Astrocyte of the hippocampus (primary cell): ENCODE measurements at regions not wholly inside any gene's neighbourhood (a gene's known extent, or its start where the extent isn't known, plus 50 kb on each side); places are given as distances from the start of the nearest gene placed in this dataset.
A peak's percentile ranks its signal among the peaks of the same experiment; 100 is the strongest.
"Not testable (repeated sequence)": the region's sequence is repeated elsewhere in the genome, so short reads cannot be mapped to it uniquely, and the experiment has no call there.

Experiments
- DNase-seq: peaks from one replicate; pipeline ENCODE4 v3.0.0; 2011; ENCODE audit warnings: low read depth, low spot score

GRCh38 chr5:54404568-54404967, 50.9 kb upstream of the HSPB3 start:
- DNase-seq = peak; percentile 40

DNA sequence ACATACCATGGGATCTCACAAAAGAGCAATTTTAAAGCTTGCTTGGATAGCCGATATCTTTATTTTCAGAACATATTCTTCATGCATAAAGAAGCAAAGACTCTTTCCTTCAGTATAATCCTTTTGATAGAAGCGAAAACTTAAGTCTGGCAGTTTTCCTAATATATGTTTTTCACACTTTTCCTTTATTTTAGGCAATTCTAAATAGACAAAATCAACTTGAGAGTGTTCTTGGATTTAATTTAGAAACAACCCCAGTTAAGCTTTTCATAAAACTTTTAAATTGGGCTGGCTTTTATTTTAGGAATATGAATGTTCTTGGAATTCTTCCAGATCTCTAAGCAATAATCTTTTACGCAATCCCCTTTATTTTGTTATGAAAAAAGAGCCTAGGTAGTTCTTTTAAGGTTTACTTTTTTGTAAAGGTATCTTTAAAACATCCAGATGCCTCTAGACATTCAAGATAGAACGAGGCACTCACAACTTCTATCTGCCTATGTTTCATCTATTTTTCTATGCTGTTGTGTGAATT, 51.5 kb upstream of the HSPB3 start:
- no peak for DNase-seq

DNA sequence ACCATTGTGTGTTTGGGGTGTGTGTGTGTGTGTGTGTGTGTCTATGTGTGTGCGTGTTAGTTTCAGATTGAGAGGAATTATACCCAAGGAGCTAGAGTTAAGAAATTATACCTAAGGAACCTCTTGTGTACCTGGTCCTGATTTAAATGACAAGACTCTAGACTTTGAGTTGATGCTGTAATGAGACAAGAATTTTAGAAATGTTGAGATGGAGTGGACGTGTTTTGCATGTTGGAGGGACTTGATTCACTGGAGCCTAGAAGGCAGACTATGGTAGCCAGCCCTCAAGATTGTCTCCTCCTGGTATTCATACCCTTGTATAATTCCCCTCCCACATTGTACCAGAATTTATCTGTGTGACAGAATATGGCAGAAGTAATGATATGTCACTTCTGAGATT, 52.4 kb upstream of the HSPB3 start:
- no peak for DNase-seq

DNA sequence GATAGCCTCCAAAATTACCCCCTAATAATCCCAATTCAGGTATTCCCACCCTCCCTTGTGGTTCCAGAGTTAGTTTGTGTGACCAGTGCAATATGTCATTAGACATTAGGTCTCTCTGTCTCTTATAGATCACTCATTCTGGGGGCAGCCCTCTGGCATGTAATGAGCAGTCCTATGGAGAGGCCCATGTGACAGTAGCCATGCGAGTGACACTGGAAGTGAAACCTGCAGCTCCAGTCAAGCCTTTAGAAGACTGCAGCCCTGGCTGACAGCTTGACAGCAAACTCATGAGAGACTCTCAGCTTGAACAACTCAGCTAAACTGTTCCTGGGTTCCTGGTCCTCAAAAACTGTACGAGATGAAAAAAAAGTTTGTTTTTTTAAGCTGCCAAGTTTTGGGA, 54.0 kb upstream of the HSPB3 start:
- no peak for DNase-seq

DNA sequence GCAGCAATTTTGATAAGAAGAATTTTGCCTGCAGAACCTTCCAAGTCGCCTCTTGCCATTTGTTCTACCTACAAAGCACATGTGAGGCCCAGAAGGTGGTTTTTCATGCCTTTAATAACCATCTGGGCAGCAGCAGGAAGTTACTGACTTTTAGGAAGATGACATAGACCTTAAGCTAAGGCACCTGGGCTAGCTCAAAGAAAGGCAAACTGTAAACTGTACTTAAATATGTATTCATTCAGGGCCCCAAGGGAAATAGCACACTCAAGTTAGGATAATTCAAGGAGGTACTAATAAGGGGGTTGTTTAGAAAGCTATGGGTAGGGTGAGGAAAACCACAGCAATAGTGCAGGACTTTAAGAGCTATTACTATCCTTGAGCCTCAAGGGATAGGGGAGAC, 57.3 kb upstream of the HSPB3 start:
- no peak for DNase-seq

GRCh38 chr5:54397420-54397819, 58.1 kb upstream of the HSPB3 start:
- no peak for DNase-seq

GRCh38 chr5:54393007-54393406, 62.5 kb upstream of the HSPB3 start:
- DNase-seq = not testable (repeated sequence)

GRCh38 chr5:54390539-54391031, 64.9 kb upstream of the HSPB3 start:
- DNase-seq = no peak

GRCh38 chr5:54390015-54390414, 65.5 kb upstream of the HSPB3 start:
- DNase-seq = peak; percentile 83

DNA sequence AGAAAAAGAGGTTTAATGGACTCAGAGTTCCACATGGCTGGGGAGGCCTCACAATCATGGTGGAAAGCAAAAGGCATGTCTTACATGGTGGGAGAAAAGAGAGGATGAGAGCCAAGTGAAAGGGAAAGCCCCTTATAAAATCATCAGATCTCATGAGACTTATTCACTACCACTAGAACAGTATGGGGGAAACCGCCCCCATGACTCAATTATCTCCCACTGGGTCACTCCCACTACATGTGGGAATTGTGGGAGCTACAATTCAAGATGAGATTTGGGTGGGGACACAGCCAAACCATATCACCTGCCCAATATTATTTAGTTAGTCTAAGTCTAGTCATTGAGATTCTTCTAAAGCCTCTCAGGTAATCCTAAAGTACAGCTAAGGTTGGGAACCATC, 66.1 kb upstream of the HSPB3 start:
- DNase-seq = not testable (repeated sequence)

DNA sequence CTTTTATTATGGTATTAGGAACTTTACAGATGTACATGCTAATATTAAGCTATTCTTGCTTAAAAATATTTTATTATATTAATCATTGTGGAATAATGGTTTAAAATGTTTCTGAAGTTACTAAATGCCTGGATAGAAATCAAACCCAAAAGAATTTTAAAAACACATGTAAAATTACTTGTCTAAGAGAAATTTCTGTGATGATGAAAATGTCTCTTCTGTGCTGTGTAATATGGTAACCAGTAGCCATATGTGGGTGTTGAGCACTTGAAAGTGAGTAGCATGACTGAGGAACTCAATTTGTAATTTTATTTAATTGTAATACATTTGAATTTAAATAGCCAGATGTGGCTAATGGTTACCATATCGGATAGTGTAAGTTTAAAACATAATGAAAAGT, 66.7 kb upstream of the HSPB3 start:
- DNase-seq = no peak

DNA sequence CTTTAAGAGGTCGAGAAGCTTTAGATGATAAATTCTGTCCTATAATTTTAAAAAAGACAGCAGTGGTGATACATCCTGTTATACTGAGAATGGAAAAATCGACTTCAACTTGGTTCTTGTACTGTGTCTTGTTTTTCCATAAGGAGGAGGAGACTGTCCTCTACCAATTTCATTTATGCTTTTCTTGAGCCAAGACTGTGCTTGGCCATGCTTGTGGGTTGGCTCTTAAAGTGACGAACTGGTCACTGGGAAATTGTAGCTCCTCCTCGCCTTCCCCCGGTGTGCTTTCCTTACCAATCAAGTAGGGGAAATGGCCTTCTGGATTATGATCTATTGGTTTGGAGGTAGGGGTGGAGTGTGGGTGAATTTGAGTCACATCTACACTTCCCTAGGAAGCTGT, 67.1 kb upstream of the HSPB3 start:
- no peak for DNase-seq

DNA sequence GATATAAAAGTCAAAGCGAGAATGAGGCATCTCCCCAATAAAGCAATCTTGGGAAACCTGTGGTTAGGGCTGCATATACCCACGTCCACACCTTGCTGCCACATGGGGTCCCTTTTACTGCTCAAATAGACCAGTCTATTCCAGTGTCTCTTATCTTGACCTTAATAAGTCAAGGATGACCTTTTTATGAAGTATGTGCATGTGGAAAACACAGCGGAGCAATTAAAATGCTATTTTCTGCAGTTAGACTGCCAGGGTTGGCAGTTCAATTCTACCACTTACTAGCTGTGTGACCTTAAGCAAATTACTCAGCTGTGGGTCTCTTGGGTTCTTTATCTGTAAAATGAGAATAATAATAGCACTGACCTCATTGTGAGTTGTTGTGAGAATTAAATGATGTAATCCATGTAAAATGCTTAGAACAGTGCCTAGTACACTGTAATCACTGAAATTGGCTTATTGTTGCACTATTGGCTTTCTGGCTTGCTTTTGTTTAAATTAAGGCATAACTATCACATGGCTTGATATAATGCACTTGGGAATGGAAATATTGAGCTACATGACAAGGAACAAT, 67.8 kb upstream of the HSPB3 start:
- DNase-seq = peak; percentile 43

- DNase-seq = no peak
Measured at GRCh38 chr5:54387031-54387430, 68.5 kb upstream of the HSPB3 start.

- peak; percentile 32 for DNase-seq
Measured at GRCh38 chr5:54385994-54386393, 69.5 kb upstream of the HSPB3 start.

GRCh38 chr5:54384356-54384933, 71.1 kb upstream of the HSPB3 start:
- DNase-seq = no peak

- no peak for DNase-seq
Measured at GRCh38 chr5:54383941-54384340, 71.6 kb upstream of the HSPB3 start.

- no peak for DNase-seq
Measured at GRCh38 chr5:54383225-54383901, 72.1 kb upstream of the HSPB3 start.

DNA sequence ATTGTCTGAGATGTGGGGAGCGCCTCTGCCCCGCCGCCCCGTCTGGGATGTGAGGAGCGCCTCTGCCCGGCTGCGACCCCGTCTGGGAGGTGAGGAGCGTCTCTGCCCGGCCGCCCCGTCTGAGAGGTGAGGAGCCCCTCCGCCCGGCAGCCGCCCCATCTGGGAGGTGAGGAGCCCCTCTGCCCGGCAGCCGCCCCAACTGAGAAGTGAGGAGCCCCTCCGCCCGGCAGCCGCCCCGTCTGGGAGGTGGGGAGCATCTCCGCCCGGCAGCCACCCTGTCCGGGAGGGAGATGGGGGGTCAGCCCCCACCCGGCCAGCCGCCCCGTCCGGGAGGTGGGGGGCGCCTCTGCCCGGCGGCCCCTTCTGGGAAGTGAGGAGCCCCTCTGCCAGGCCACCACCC, 70.9 kb upstream of the ARL15 start:
- DNase-seq = not testable (repeated sequence)

- DNase-seq = no peak
Measured at GRCh38 chr5:54379590-54379989, 69.2 kb upstream of the ARL15 start.

DNA sequence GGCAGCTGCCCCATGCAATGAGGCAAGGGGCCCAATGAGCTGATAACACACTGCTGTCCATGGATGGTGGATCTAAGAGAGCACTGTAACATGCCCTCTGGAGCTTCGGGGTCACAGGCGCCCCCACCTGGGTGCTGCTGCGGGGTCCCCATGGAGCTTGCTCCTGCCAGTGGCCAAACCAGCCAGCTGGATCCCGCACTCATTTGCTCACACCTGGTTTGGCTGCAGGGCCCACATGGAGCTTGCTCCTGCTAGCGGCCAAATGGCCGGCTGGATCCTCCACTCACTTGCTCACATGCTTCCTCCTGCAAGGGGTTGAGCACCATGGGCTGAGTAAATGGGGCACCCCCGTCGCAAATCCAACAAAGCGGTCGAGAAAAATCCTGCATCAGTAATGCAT, 68.3 kb upstream of the ARL15 start:
- no peak for DNase-seq

DNA sequence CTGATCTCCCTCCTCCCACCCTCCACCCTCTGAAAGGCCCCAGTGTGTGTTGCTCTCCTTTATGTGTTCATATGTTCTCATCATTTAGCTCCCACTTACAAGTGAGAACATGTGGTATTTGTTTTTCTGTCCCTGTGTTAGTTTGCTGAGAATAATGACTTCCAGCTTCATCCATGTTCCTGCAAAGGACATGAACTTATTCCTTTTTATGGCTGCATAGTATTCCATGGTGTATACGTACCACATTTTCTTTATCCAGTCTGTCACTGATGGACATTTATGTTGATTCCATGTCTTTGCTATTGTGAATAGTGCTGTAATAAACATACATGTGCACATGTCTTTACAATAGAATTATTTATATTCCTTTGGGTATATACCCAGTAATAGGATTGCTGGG, 67.0 kb upstream of the ARL15 start:
- not testable (repeated sequence) for DNase-seq

GRCh38 chr5:54370982-54371381, 60.6 kb upstream of the ARL15 start:
- no peak for DNase-seq
